Natural killer cell (primary cell): ENCODE measurements at regions not wholly inside any gene's neighbourhood (a gene's known extent, or its start where the extent isn't known, plus 50 kb on each side); places are given as distances from the start of the nearest gene placed in this dataset.

ENCODE experiments used
- ATAC-seq, 3 donors: fragments of 150-1000 bp in 2 of 3; fragments of 200-7000 bp in 1 of 3; cut with Tn5 transposase; 1 replicate in 1 of 3; 2 replicates in 2 of 3; pipeline ENCODE4 v1.10.0; 2021; ENCODE audit warnings: mild to moderate bottlenecking in 2 of 3, moderate library complexity in 2 of 3
- DNase-seq, 2 donors: peaks; one replicate each; pipeline versions ENCODE4 v3.0.0 to v3.0.0-alpha.2; 2013 to 2021; ENCODE audit warnings: mixed read lengths in 1 of 2
- H3K27ac ChIP-seq: one replicate; pipeline ENCODE4 v1.5.1; 2013; ENCODE audit warnings: mild to moderate bottlenecking, low read length
- H3K27me3 ChIP-seq: one replicate; pipeline ENCODE4 v1.6.1; 2013; ENCODE audit warnings: low read length; ENCODE audit not compliant: control insufficient read depth, insufficient read depth
- H3K36me3 ChIP-seq: one replicate; pipeline ENCODE4 v1.6.1; 2013; ENCODE audit warnings: low read length; ENCODE audit not compliant: control insufficient read depth, insufficient read depth
- H3K4me1 ChIP-seq: one replicate; pipeline ENCODE4 v1.6.1; 2013; ENCODE audit warnings: low read length; ENCODE audit not compliant: control insufficient read depth, insufficient read depth
- H3K4me3 ChIP-seq: one replicate; pipeline ENCODE4 v1.5.1; 2013; ENCODE audit warnings: low read length
- H3K9me3 ChIP-seq: one replicate; pipeline ENCODE4 v1.6.1; 2013; ENCODE audit warnings: low read length; ENCODE audit not compliant: control insufficient read depth, insufficient read depth
- H3K27ac Mint-ChIP-seq, 2 donors: one replicate each; pipeline ENCODE4 v1.8.0; 2022; ENCODE audit warnings: mild to moderate bottlenecking in 2 of 2, mixed read lengths in 2 of 2, moderate library complexity in 1 of 2
- H3K27me3 Mint-ChIP-seq, 2 donors: one replicate each; pipeline ENCODE4 v1.8.0; 2022; ENCODE audit warnings: low read depth in 2 of 2, mixed read lengths in 2 of 2
- H3K36me3 Mint-ChIP-seq: one replicate; pipeline ENCODE4 v1.8.0; 2022; ENCODE audit warnings: mixed read lengths
- H3K4me1 Mint-ChIP-seq, 2 donors: one replicate each; pipeline ENCODE4 v1.8.0; 2022; ENCODE audit warnings: mixed read lengths in 2 of 2
- H3K4me3 Mint-ChIP-seq: one replicate; pipeline ENCODE4 v1.8.0; 2022; ENCODE audit warnings: mild to moderate bottlenecking, moderate library complexity, mixed read lengths
- H3K9me3 Mint-ChIP-seq, 2 donors: one replicate each; pipeline ENCODE4 v1.8.0; 2022; ENCODE audit warnings: mixed read lengths in 2 of 2
- WGBS: methylation state at CpG from one replicate; pipeline ENCODE4 v1.1.7; 2013; ENCODE audit warnings: missing lambda C conversion rate; ENCODE audit not compliant: insufficient coverage; 5-methylcytosine and 5-hydroxymethylcytosine counted together
- intact Hi-C: fragments of 100-400 bp; cut with micrococcal nuclease; formaldehyde crosslinking; loops from one replicate; pipeline ENCODE4 v1.14.2; 2022
- TF ChIP-seq, protein P1 (sequence below): fragments of 200-600 bp; IDR thresholded peaks from one replicate; pipeline ENCODE4 v1.8.0; 2022; ENCODE audit warnings: antibody characterized with exemption

DNA sequence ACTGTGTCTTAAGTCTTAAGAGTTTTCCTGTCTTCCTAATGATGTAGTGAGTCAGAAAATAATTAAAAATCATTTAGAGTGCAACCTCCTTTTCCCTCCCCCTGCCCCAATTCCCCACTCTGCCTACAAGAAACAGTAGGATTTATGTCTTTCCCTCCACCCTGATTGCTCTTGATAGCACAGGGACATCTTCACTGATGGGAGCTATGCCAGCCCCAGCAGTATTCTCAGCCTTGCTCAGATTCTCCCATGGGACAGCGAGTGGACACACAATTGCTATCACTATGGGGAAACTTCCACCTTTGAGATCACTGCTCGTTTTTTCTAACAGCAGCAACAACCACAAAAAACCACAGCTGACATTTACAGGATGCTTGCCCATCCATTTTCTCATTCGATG is 216.6 kb upstream of the PLXNA2 start:
- no peaks in the 10 kb centered on the region for H3K36me3 ChIP-seq
- H3K4me3 ChIP-seq, result no peak overlapping the region
- no peak for DNase-seq
- H3K27ac ChIP-seq, result no peak overlapping the region
- Mint-ChIP-seq H3K36me3 (no peaks in the 10 kb centered on the region), H3K27ac (no peak overlapping the region), H3K9me3 (peaks cover 2 to 3% of the 10 kb centered on the region in 2 donors), H3K27me3 (no peaks in the 10 kb centered on the region), H3K4me1 (no peaks in the 10 kb centered on the region), H3K4me3 (no peak overlapping the region)
- intact Hi-C loops, result no loop called here
- ATAC-seq, result no peak
- 48% methylated on average over 3 of the region's 3 CpGs for WGBS
- no peaks in the 10 kb centered on the region for H3K27me3 ChIP-seq
- no peaks in the 10 kb centered on the region for H3K4me1 ChIP-seq
- no peaks in the 10 kb centered on the region for H3K9me3 ChIP-seq
- TF ChIP-seq, protein P1, sequence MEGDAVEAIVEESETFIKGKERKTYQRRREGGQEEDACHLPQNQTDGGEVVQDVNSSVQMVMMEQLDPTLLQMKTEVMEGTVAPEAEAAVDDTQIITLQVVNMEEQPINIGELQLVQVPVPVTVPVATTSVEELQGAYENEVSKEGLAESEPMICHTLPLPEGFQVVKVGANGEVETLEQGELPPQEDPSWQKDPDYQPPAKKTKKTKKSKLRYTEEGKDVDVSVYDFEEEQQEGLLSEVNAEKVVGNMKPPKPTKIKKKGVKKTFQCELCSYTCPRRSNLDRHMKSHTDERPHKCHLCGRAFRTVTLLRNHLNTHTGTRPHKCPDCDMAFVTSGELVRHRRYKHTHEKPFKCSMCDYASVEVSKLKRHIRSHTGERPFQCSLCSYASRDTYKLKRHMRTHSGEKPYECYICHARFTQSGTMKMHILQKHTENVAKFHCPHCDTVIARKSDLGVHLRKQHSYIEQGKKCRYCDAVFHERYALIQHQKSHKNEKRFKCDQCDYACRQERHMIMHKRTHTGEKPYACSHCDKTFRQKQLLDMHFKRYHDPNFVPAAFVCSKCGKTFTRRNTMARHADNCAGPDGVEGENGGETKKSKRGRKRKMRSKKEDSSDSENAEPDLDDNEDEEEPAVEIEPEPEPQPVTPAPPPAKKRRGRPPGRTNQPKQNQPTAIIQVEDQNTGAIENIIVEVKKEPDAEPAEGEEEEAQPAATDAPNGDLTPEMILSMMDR, result no peak

DNA sequence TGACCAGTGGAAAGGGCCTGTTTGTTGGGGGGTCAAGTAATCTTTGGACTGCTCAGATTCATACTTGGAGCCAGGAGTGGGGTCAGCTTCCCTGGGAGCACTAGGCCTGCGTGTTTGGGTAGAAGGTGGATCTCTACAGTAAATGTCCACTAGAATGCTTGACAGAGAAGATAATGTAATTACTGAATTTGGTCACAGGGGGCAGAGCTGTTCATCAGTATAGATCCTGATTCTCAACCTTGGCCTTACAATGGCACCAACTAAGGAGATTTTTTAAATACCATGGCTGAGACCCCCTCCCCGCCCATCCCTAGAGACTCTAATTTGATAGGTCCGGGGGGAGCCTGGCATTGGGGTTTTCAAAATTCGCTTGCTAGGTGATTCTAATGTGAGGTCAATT is 217.5 kb upstream of the PLXNA2 start:
- no peaks in the 10 kb centered on the region for H3K9me3 ChIP-seq
- WGBS, result 79% methylated on average over 4 of the region's 4 CpGs
- DNase-seq, result no peak
- no peak for ATAC-seq
- no peak overlapping the region for H3K27ac Mint-ChIP-seq
- no peaks in the 10 kb centered on the region for H3K27me3 ChIP-seq
- H3K27me3 Mint-ChIP-seq, result no peaks in the 10 kb centered on the region
- no peaks in the 10 kb centered on the region for H3K36me3 Mint-ChIP-seq
- H3K4me3 Mint-ChIP-seq, result no peak overlapping the region
- H3K27ac ChIP-seq, result no peak overlapping the region
- TF ChIP-seq, protein P1, result no peak
- no peaks in the 10 kb centered on the region for H3K4me1 ChIP-seq
- H3K4me3 ChIP-seq, result no peak overlapping the region
- no peaks in the 10 kb centered on the region for H3K36me3 ChIP-seq
- intact Hi-C loops, result no loop called here
- H3K4me1 Mint-ChIP-seq, result no peaks in the 10 kb centered on the region
- H3K9me3 Mint-ChIP-seq, result peaks cover 2 to 3% of the 10 kb centered on the region in 2 donors

DNA sequence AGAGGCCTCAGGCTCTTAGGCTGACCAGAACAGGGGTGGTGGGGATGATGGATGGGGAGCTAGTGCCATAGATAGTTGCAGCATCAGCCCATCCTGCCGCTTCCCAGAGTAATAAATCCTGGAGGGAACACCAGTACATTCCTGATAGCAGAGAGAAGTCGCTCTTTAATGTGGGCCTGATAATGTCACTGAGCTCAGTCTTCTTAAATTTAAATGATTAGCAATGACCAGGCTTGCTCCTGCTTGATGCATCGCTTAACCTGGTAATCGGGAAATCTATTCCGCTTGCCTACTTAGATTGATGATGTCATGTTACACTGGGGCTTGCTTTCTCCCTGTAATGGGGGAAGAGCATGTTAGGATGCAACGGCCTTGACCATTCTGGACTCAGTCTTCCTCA is 218.6 kb upstream of the PLXNA2 start:
- no peaks in the 10 kb centered on the region for H3K4me1 ChIP-seq
- TF ChIP-seq, protein P1, result no peak
- ATAC-seq, result no peak
- Mint-ChIP-seq H3K9me3 (peaks cover 3% of the 10 kb centered on the region in 2 donors), H3K4me1 (no peaks in the 10 kb centered on the region), H3K4me3 (no peak overlapping the region), H3K27me3 (peaks cover 0 to 7% of the 10 kb centered on the region in 2 donors), H3K27ac (no peak overlapping the region), H3K36me3 (no peaks in the 10 kb centered on the region)
- H3K27ac ChIP-seq, result no peak overlapping the region
- H3K36me3 ChIP-seq, result no peaks in the 10 kb centered on the region
- DNase-seq, result no peak
- WGBS, result 83% methylated on average over 6 of the region's 6 CpGs
- H3K9me3 ChIP-seq, result no peaks in the 10 kb centered on the region
- H3K4me3 ChIP-seq, result no peak overlapping the region
- H3K27me3 ChIP-seq, result no peaks in the 10 kb centered on the region
- intact Hi-C loops, result no loop called here

DNA sequence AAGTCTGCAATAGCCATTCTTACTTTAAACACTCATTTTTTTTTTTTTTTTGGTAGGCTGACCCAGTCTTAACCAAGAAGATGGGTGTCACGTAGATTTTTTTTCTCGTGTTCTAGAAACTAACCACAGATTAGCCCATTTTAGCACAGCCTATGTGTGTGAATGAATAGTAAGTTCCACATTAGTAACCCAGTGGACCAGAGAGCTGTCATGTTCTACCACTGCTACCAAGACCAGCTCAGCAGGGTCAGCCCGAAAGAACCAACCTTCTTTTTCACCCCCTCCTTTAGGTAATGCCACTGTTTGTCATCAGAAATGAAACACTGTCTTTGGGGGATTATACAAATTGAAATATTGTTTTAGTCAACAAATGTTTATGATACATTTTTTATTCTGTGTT is 221.1 kb upstream of the PLXNA2 start:
- H3K27ac Mint-ChIP-seq, result no peak overlapping the region
- peaks cover 0 to 8% of the 10 kb centered on the region in 2 donors for H3K27me3 Mint-ChIP-seq
- Histone ChIP-seq H3K27me3 (no peaks in the 10 kb centered on the region), H3K4me3 (no peak overlapping the region), H3K27ac (no peak overlapping the region), H3K4me1 (no peaks in the 10 kb centered on the region), H3K9me3 (no peaks in the 10 kb centered on the region), H3K36me3 (no peaks in the 10 kb centered on the region)
- TF ChIP-seq, protein P1, result no peak
- DNase-seq (no peak), ATAC-seq (no peak)
- no peaks in the 10 kb centered on the region for H3K36me3 Mint-ChIP-seq
- WGBS, result no CpG with 5 or more reads among the region's 3 CpGs
- no peaks in the 10 kb centered on the region for H3K4me1 Mint-ChIP-seq
- peaks cover 0 to 3% of the 10 kb centered on the region in 2 donors for H3K9me3 Mint-ChIP-seq
- intact Hi-C loops, result no loop called here
- H3K4me3 Mint-ChIP-seq, result no peak overlapping the region
